ENCODE measurements at regions not wholly inside any gene's neighbourhood (a gene's known extent, or its start where the extent isn't known, plus 50 kb on each side); places are given as distances from the start of the nearest gene placed in this dataset.
"Not testable (repeated sequence)": the region's sequence is repeated elsewhere in the genome, so short reads cannot be mapped to it uniquely, and the experiment has no call there.

GRCh38 chr4:173463816-173464215, 64.9 kb upstream of the SCRG1 start:
- TF ChIP-seq POLR2A (IDR thresholded peaks at IDR 0.05) = no peak
- no peak for TF ChIP-seq CTCF (IDR thresholded peaks at IDR 0.05 in 4 of 5, conservative IDR thresholded peaks at IDR 0.05 in 1 of 5)
- Histone ChIP-seq H3K4me1 (peaks cover 4% of the 10 kb centered on the region in 2 donors), H3K27ac (no peak overlapping the region), H3K27me3 (no peaks in the 10 kb centered on the region), H3K9me3 (no peaks in the 10 kb centered on the region), H3K36me3 (no peaks in the 10 kb centered on the region), H3K4me3 (no peak overlapping the region)
- in situ Hi-C loops (cut with MboI; ENCODE audit: low sequenced_read_pairs in 4 of 4) (no loop called here), intact Hi-C loops (cut with DNase I; ENCODE audit: low total_unique reads) (no loop called here)
- DNase-seq (no peak), ATAC-seq (no peak)

GRCh38 chr4:173461170-173461569, 62.3 kb upstream of the SCRG1 start:
- Histone ChIP-seq H3K9me3 (no peaks in the 10 kb centered on the region), H3K27me3 (no peaks in the 10 kb centered on the region), H3K27ac (no peak overlapping the region), H3K4me1 (peaks cover 4% of the 10 kb centered on the region in 2 donors), H3K4me3 (no peak overlapping the region), H3K36me3 (no peaks in the 10 kb centered on the region)
- in situ Hi-C loops (cut with MboI; ENCODE audit: low sequenced_read_pairs in 4 of 4) (no loop called here), intact Hi-C loops (cut with DNase I; ENCODE audit: low total_unique reads) (no loop called here)
- no peak for ATAC-seq
- TF ChIP-seq POLR2A (IDR thresholded peaks at IDR 0.05) = no peak
- DNase-seq = no peak

GRCh38 chr4:173459857-173460256, 60.9 kb upstream of the SCRG1 start:
- ATAC-seq (no peak), DNase-seq (no peak)
- no peaks in the 10 kb centered on the region for H3K36me3 ChIP-seq
- H3K27me3 ChIP-seq = no peaks in the 10 kb centered on the region
- no peaks in the 10 kb centered on the region for H3K9me3 ChIP-seq
- H3K27ac ChIP-seq = no peak overlapping the region
- peaks cover 2 to 4% of the 10 kb centered on the region in 2 donors for H3K4me1 ChIP-seq
- TF ChIP-seq CTCF (IDR thresholded peaks at IDR 0.05 in 4 of 5, conservative IDR thresholded peaks at IDR 0.05 in 1 of 5) (no peak), POLR2A (IDR thresholded peaks at IDR 0.05) (no peak)
- intact Hi-C loops (cut with DNase I; ENCODE audit: low total_unique reads) (no loop called here), in situ Hi-C loops (cut with MboI; ENCODE audit: low sequenced_read_pairs in 4 of 4) (no loop called here)
- no peak overlapping the region for H3K4me3 ChIP-seq

- no peak for ATAC-seq
- TF ChIP-seq CTCF (IDR thresholded peaks at IDR 0.05 in 4 of 5, conservative IDR thresholded peaks at IDR 0.05 in 1 of 5) (no peak), POLR2A (IDR thresholded peaks at IDR 0.05) (no peak)
- in situ Hi-C loops (cut with MboI; ENCODE audit: low sequenced_read_pairs in 4 of 4) = no loop called here
- H3K4me3 ChIP-seq = no peak overlapping the region
- no peaks in the 10 kb centered on the region for H3K27me3 ChIP-seq
- intact Hi-C loops (cut with DNase I; ENCODE audit: low total_unique reads) = no loop called here
- no peak overlapping the region for H3K27ac ChIP-seq
- no peaks in the 10 kb centered on the region for H3K36me3 ChIP-seq
- no peaks in the 10 kb centered on the region for H3K4me1 ChIP-seq
- H3K9me3 ChIP-seq = no peaks in the 10 kb centered on the region
- no peak for DNase-seq
Measured at GRCh38 chr4:173457893-173458292, 59.0 kb upstream of the SCRG1 start.

GRCh38 chr4:173451435-173451834, 52.5 kb upstream of the SCRG1 start:
- H3K9me3 ChIP-seq; in situ Hi-C loops (cut with MboI; ENCODE audit: low sequenced_read_pairs in 4 of 4); H3K4me1 ChIP-seq; H3K27ac ChIP-seq; DNase-seq; ATAC-seq; H3K27me3 ChIP-seq; intact Hi-C loops (cut with DNase I; ENCODE audit: low total_unique reads); H3K4me3 ChIP-seq; H3K36me3 ChIP-seq: not testable (repeated sequence)

GRCh38 chr4:173450281-173450680, 51.4 kb upstream of the SCRG1 start:
- H3K27me3 ChIP-seq = no peaks in the 10 kb centered on the region
- ATAC-seq (no peak), DNase-seq (no peak)
- no peaks in the 10 kb centered on the region for H3K9me3 ChIP-seq
- no peaks in the 10 kb centered on the region for H3K36me3 ChIP-seq
- in situ Hi-C loops (cut with MboI; ENCODE audit: low sequenced_read_pairs in 4 of 4) = no loop called here
- H3K4me3 ChIP-seq = no peak overlapping the region
- H3K4me1 ChIP-seq = peaks cover 6 to 10% of the 10 kb centered on the region in 2 donors
- TF ChIP-seq CTCF (IDR thresholded peaks at IDR 0.05 in 4 of 5, conservative IDR thresholded peaks at IDR 0.05 in 1 of 5) (no peak), POLR2A (IDR thresholded peaks at IDR 0.05) (no peak)
- no peak overlapping the region for H3K27ac ChIP-seq
- intact Hi-C loops (cut with DNase I; ENCODE audit: low total_unique reads) = no loop called here
